HFFc6 (cell line): ENCODE measurements at regions not wholly inside any gene's neighbourhood (a gene's known extent, or its start where the extent isn't known, plus 50 kb on each side); places are given as distances from the start of the nearest gene placed in this dataset.

Experiments used
- DNase-seq: peaks from one replicate; pipeline ENCODE4 v3.0.0-alpha.2; 2018
- H3K27ac Mint-ChIP-seq: 2 replicates; pipeline ENCODE4 v1.8.0; 2020; ENCODE audit warnings: mild to moderate bottlenecking, mixed read lengths
- H3K27me3 Mint-ChIP-seq: 2 replicates; pipeline ENCODE4 v1.8.0; 2021; ENCODE audit warnings: mild to moderate bottlenecking, moderate library complexity, mixed read lengths; ENCODE audit not compliant: insufficient read depth
- H3K36me3 Mint-ChIP-seq: 2 replicates; pipeline ENCODE4 v1.8.0; 2021; ENCODE audit warnings: low read depth, mixed read lengths
- H3K4me1 Mint-ChIP-seq: 2 replicates; pipeline ENCODE4 v1.8.0; 2020; ENCODE audit warnings: low read depth, mixed read lengths
- H3K4me3 Mint-ChIP-seq: 2 replicates; pipeline ENCODE4 v1.8.0; 2020; ENCODE audit warnings: mild to moderate bottlenecking, moderate library complexity, mixed read lengths
- H3K9me3 Mint-ChIP-seq: 2 replicates; pipeline ENCODE4 v1.8.0; 2020; ENCODE audit warnings: mild to moderate bottlenecking, mixed read lengths
- TF ChIP-seq, protein P1 (sequence below): fragments of 200-600 bp; sonication (generic); IDR thresholded peaks from 2 replicates; pipeline ENCODE4 v1.5.0; 2021; ENCODE audit warnings: antibody characterized with exemption, mild to moderate bottlenecking

DNA sequence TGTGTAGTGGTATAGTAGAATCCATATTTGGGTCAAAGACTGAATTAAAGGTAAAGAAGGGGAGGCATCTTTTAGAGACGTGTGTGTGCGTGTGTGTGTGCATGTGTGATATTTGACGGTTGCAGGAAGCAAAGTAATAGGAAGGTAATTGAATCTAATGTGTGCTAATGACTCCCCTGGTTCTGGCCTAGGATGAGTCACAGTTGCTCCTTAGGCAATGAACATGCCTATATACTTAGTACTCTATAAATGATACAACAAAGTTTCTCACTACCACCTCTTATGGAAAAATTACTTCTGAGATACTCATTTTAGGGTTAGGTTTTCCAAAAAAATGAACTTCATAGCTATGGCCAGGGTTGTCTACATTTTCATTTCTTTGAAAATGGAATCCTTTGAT is 409.6 kb downstream of the GUCY1A2 start:
- H3K4me1 Mint-ChIP-seq = no peaks in the 10 kb centered on the region
- peaks cover 5% of the 10 kb centered on the region; the same call in 1 of the 2 replicates for H3K9me3 Mint-ChIP-seq
- no peak for DNase-seq
- TF ChIP-seq, protein P1, sequence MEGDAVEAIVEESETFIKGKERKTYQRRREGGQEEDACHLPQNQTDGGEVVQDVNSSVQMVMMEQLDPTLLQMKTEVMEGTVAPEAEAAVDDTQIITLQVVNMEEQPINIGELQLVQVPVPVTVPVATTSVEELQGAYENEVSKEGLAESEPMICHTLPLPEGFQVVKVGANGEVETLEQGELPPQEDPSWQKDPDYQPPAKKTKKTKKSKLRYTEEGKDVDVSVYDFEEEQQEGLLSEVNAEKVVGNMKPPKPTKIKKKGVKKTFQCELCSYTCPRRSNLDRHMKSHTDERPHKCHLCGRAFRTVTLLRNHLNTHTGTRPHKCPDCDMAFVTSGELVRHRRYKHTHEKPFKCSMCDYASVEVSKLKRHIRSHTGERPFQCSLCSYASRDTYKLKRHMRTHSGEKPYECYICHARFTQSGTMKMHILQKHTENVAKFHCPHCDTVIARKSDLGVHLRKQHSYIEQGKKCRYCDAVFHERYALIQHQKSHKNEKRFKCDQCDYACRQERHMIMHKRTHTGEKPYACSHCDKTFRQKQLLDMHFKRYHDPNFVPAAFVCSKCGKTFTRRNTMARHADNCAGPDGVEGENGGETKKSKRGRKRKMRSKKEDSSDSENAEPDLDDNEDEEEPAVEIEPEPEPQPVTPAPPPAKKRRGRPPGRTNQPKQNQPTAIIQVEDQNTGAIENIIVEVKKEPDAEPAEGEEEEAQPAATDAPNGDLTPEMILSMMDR = no peak
- no peak overlapping the region for H3K4me3 Mint-ChIP-seq
- H3K27ac Mint-ChIP-seq = no peak overlapping the region
- H3K27me3 Mint-ChIP-seq = no peaks in the 10 kb centered on the region; the same call in 1 of the 2 replicates
- H3K36me3 Mint-ChIP-seq = no peaks in the 10 kb centered on the region

DNA sequence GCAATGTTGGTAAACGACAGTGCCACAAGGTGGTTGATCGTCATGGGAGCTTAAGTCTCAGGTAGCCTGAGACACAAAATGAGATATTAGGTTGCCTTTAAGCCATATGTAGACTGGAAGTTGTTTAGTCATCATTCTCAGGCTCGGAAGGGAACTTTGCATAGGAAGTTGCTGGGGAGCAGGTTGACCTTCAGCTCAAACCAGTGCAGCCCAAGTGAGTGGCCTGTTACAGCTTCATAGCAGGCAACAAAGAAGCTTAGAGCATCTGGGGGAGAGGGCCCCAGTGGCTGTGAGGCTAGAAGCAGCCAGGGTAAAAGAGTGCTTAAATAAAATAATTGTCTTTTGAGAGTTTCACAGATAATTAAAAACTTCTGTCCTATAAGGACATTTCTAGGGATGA is 404.0 kb downstream of the GUCY1A2 start:
- no peaks in the 10 kb centered on the region for H3K36me3 Mint-ChIP-seq
- no peak for DNase-seq
- peaks cover 4% of the 10 kb centered on the region; the same call in 1 of the 2 replicates for H3K9me3 Mint-ChIP-seq
- H3K27ac Mint-ChIP-seq = no peak overlapping the region
- H3K4me1 Mint-ChIP-seq = peaks cover under 1% of the 10 kb centered on the region; the same call in 1 of the 2 replicates
- TF ChIP-seq, protein P1 = no peak
- H3K4me3 Mint-ChIP-seq = no peak overlapping the region
- H3K27me3 Mint-ChIP-seq = no peaks in the 10 kb centered on the region; the same call in 1 of the 2 replicates

DNA sequence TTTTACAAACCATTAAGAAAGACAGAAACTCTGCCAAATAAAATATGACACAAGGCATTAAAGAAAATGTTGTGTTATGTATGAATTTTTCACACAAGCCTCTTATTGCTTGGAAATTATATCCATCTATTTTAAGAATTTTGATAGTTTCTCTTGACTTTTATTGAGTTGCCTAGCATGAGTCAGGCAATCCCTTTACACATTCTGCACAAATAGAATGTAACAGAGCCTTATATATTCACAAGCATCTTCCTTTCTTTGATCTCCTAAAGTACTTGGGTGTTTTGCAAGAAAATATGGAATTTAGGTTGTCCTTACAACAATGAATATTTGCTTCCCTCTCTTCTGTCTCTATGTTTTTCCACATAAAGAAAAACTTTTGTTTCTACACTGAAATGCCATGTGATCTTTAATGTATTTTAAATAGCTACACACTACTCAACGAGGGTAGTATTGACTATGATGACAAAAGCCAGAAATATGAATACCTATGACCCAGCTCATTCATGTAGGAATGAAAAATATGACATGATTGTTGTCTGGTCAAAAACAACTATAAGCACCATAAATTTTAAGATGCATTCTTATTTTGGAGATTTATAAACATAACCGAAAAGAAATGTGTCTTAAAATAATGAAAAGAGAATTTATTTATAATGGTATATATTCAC is 398.8 kb downstream of the GUCY1A2 start:
- H3K27ac Mint-ChIP-seq = no peak overlapping the region
- TF ChIP-seq, protein P1 = no peak
- no peak overlapping the region for H3K4me3 Mint-ChIP-seq
- no peaks in the 10 kb centered on the region for H3K36me3 Mint-ChIP-seq
- H3K4me1 Mint-ChIP-seq = peaks cover 5% of the 10 kb centered on the region; the same call in 1 of the 2 replicates
- DNase-seq = no peak
- peaks cover 8% of the 10 kb centered on the region; the same call in 1 of the 2 replicates for H3K9me3 Mint-ChIP-seq
- H3K27me3 Mint-ChIP-seq = peaks cover 2% of the 10 kb centered on the region; the same call in 1 of the 2 replicates

DNA sequence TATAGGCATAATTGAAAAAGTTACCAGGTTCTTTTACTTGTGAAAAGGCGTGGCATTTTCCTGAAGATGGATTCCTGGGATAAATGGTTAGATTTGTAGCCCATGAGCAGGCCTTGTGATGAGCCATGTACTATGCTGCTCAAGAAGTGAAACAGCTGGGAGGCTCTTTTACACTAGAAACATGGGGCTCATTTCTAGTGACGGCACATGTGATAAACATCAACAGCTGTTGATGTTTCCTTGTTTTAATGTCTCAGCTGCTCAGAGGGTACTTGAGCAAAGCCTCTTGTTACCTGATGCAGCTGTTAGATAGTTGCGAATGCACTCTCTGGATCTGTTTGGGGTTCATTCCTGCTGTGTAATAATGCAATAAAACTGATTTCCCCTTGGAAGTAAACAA is 396.8 kb downstream of the GUCY1A2 start:
- H3K27ac Mint-ChIP-seq = no peak overlapping the region
- H3K9me3 Mint-ChIP-seq = peaks cover 8% of the 10 kb centered on the region; the same call in 1 of the 2 replicates
- H3K4me1 Mint-ChIP-seq = peaks cover 5% of the 10 kb centered on the region; the same call in 1 of the 2 replicates
- peaks cover 2% of the 10 kb centered on the region; the same call in 1 of the 2 replicates for H3K27me3 Mint-ChIP-seq
- H3K4me3 Mint-ChIP-seq = no peak overlapping the region
- no peaks in the 10 kb centered on the region for H3K36me3 Mint-ChIP-seq
- TF ChIP-seq, protein P1 = no peak
- no peak for DNase-seq
